GM11168 (cell line): ENCODE measurements at regions not wholly inside any gene's neighbourhood (a gene's known extent, or its start where the extent isn't known, plus 50 kb on each side); places are given as distances from the start of the nearest gene placed in this dataset.

Experiments used
- in situ Hi-C: fragments of 300-500 bp; cut with MboI; formaldehyde crosslinking; loops from one replicate; pipeline ENCODE4 v1.12.0; 2022; ENCODE audit warnings: low sequenced_read_pairs; ENCODE audit not compliant: unreplicated experiment

DNA sequence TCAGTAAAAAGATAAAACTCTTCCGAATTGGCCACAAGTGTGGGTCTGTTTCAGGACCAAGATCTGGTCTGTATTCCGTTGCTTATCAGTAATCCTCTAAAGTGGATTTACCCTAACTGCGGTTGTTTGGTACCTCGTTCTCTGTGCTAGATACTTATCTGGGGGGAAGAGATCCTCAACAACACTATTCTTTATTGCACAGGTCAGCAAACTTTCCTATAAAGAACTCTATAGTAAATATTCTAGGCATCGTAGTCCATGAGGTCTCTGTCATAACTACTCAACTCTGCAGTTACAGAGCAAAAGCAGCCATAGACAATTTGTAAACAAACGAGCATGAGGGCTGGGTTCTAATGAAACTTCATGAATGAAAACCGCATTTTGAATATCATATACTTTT is 335.8 kb upstream of the KIF2A start:
- in situ Hi-C loops, result no loop called here

GRCh38 chr5:61974680-61975079 is 331.3 kb upstream of the KIF2A start:
- in situ Hi-C loops, result no loop called here

- in situ Hi-C loops, result no loop called here
Measured at GRCh38 chr5:61981886-61982285, 324.1 kb upstream of the KIF2A start.

- in situ Hi-C loops, result no loop called here
Measured at GRCh38 chr5:61991430-61991829, 314.6 kb upstream of the KIF2A start.

- in situ Hi-C loops, result no loop called here
Measured at GRCh38 chr5:61991866-61992265, 314.1 kb upstream of the KIF2A start.

- in situ Hi-C loops, result no loop called here
Measured at GRCh38 chr5:61993295-61993927, 312.6 kb upstream of the KIF2A start.

GRCh38 chr5:61994171-61994570 is 311.8 kb upstream of the KIF2A start:
- in situ Hi-C loops, result no loop called here

- in situ Hi-C loops, result no loop called here
Measured at GRCh38 chr5:61995486-61995885, 310.5 kb upstream of the KIF2A start.

- in situ Hi-C loops, result no loop called here
Measured at GRCh38 chr5:61999371-61999770, 306.6 kb upstream of the KIF2A start.

DNA sequence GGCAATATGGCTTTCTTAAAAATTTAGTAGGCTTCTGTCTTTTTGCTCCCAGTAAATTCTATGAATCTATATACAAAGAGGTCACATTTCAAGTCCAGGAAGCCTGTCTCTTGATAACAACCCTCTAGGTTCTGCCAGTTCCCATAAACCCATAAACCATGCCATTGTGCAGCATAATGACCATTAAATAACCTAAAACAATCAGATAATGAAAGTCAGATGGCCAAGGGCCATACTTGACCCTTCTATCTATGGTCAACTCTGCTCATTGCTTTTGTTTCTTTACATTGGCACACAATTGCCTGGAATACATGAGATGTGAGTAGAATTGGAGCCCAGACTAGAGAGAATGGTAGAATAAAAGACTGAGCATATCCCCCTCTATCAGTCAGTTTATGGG is 305.4 kb upstream of the KIF2A start:
- in situ Hi-C loops, result no loop called here

GRCh38 chr5:62001640-62002039 is 304.4 kb upstream of the KIF2A start:
- in situ Hi-C loops, result no loop called here

- in situ Hi-C loops, result no loop called here
Measured at GRCh38 chr5:62002436-62002835, 303.6 kb upstream of the KIF2A start.

DNA sequence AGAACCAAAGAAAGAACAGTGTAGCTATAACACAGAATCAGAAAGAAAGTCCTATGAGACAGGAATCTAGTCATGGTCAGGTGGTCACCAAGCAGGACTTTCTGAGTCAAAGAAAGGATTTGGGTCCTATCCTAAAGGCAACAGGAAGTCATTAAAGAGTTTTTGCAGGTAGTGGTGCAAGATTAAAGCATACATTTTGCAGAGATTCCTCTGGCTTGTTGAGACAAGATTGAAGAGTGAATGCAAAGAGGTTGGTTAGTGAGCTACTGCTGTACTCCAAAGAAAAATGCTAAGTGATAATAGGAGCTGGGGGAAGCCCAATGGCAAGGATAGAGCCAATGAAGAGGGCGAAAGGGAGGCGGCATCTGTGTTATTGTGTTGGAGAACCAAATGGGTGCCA is 300.5 kb upstream of the KIF2A start:
- in situ Hi-C loops, result no loop called here

DNA sequence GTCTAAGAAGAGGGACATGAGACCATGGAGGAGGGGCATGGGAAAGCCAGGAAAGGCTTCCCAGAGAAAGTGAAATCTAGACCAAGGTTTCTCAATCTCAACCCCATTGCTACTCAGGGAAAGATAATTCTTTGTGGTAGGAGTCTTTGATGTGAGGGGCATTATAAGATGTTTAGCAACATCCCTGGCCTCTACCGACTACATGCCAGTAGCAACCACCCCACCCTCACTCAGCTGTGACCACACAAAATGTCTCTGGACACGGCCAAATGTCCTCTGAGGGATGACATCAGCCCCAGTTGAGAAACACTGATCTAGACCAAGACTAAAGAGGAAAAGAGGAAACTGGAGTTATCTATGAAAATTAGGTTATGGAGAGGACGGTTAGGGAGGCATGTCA is 298.5 kb upstream of the KIF2A start:
- in situ Hi-C loops, result no loop called here

GRCh38 chr5:62011089-62011664 is 294.8 kb upstream of the KIF2A start:
- in situ Hi-C loops, result no loop called here

GRCh38 chr5:62017092-62017491 is 288.9 kb upstream of the KIF2A start:
- in situ Hi-C loops, result no loop called here

DNA sequence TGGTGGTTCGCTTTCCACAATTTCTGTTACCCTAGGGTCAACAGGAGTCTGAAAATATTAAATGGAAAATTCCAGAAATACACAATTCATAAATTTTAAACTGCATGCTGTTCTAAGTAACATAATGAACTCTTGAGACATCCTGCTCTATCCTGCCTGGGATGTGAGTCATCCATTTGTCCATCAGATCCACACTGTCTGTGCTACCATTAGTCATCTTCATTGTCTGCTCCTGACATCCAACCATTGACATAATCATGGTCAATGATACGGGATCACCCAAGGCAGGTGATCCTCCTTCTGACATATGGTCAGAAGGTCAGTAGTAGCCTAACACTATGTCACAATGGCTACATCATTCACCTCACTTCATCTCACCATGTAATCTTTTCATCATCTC is 276.7 kb upstream of the KIF2A start:
- in situ Hi-C loops, result no loop called here

- in situ Hi-C loops, result no loop called here
Measured at GRCh38 chr5:62030326-62030725, 275.7 kb upstream of the KIF2A start.

DNA sequence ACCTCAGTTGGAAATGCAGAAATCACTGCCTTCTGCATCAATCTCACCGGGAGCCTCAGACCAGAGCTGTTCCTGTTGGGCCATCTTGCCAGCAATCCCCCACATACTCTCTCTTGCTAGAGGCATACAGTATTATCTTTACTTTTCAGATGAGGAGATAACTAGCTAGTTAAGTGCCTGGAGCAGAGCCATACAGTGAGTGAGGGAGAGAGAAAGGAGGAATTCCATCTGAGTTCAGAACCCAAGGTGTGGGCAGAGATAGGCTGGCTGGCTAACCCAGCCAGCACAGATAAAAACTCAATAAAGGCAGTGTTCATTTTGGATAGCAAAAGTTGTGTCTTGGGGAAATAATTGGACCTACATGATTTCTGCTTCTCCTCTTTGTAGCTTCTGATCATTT is 268.0 kb upstream of the KIF2A start:
- in situ Hi-C loops, result no loop called here

DNA sequence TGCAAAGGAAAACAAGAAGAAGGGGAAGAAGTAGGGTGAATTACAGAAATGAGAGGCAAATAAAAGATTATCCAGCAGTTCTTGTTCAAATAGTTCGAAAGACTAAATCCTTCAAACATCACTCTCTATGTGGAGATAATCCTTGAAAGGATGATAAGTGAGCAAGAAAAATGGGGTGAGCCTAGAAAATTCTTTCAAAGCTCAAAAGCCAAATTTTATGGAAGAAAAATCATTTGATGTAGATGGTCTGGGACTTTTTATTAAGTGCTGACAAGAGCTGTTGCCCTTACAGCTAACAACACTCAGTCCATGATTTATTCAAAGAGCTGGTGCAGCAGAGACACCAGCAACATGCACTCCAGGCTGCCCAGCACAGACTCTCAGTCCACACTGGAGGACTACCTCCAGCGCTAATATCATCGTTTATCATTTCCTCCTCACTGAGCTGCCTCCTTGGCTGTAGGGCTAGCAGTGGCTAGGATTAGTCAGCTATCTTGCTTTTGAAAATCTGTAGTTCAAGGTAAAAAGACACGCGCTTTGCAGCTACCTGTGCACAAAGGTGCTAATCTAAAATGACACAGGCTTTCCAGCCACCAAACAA is 264.8 kb upstream of the KIF2A start:
- in situ Hi-C loops, result no loop called here

- in situ Hi-C loops, result no loop called here
Measured at GRCh38 chr5:62042007-62042406, 264.0 kb upstream of the KIF2A start.
